HG02763 (cell line): ENCODE measurements at regions not wholly inside any gene's neighbourhood (a gene's known extent, or its start where the extent isn't known, plus 50 kb on each side); places are given as distances from the start of the nearest gene placed in this dataset.
"Not testable (repeated sequence)": the region's sequence is repeated elsewhere in the genome, so short reads cannot be mapped to it uniquely, and the experiment has no call there.

Experiments
- ATAC-seq: cut with Tn5 transposase; IDR thresholded peaks from one replicate; pipeline ENCODE4 v1.9.1; 2021; ENCODE audit warnings: mild to moderate bottlenecking, moderate library complexity; ENCODE audit not compliant: unreplicated experiment

DNA sequence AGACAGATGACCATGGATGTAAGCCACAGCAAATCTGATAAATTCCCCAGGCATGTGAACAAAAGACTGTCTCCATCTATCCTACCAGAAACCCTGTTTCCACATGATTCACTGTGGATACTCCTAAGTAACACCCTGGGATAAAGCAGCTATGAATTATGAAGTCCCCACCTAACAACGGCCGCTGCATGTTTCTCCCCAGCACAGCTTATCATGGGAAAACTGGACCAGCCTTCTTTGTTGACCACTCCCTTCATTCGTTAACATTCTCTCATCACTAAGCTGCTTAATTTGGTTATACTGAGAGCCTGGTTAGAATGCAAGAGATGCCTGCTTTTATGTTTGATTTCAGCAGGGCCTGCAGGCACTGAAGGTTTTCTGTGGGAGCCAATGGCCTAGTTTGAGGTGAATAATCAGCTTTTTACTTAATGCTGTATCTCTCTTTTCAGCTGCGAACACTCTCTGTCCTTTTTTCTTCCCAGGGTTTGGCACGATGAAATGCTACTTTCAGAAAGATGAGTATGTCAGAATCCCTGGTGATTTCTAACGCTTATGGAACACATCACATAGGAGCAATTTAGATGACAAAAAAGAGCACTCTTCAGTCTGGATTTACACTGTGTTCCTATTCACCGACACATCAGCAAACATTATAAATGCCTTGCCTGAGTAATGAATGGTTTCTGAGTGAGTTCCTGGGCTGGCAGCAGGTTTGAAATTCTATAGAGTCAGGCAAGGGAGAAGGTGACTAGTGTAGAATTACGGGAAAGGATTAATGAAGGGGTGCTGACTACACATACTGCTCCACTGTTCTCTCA lies 318.4 kb upstream of the ZNF608 start:
- no peak for ATAC-seq

DNA sequence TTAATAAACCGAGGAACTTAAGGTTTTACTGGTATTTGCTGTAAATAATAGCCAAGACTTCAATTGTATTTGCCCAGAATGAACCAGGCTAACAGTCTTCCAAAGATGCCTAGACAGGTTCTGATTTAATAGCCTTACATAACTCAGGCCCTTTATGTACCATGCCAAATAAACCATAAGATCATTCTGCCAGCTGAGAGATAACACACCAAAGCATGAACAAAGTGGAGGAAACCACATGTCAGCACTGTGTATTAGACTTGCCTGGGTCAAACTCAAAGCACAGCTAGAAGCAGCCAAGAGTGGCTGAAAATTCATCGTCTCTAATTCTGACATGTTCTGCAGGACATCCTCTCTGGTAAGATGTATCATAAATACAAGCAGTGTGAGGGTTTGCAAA lies 319.3 kb upstream of the ZNF608 start:
- ATAC-seq: no peak

DNA sequence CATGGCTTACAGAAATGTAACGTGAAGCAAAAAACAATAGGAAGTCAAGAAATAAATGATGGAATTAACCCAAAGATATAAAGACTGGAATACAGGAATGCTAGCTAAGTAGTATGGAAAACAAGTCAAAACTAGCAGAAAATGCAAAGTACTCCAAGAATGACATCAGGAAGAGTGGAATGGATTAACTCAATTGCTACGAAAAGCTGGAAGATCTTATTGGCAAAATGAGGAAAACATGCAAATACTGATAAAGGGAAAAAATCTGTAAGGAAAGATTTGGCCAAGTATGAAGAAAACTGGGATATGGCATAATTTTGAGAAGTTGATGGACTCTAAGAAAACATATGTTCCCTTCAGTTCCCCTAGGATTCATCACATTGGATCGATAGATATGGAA lies 324.5 kb upstream of the ZNF608 start:
- no peak for ATAC-seq

DNA sequence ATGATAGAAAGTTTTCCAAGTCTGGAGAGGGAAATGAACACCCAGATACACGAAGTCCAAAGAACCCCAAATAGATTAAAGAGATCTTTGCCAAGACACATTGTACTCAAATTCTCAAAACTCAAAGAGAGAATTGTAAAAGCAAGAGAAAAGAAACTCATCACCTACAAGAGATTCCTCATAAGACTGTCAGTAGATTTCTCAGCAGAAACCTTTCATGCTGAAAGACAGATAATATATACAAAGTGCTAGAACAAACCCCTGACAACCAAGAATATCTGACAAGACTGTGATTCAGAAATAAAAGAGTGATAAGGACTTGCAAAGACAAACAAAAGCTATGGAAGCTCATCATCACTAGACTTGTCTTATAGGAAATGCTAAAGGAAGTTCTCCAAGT lies 326.7 kb upstream of the ZNF608 start:
- ATAC-seq: no peak

DNA sequence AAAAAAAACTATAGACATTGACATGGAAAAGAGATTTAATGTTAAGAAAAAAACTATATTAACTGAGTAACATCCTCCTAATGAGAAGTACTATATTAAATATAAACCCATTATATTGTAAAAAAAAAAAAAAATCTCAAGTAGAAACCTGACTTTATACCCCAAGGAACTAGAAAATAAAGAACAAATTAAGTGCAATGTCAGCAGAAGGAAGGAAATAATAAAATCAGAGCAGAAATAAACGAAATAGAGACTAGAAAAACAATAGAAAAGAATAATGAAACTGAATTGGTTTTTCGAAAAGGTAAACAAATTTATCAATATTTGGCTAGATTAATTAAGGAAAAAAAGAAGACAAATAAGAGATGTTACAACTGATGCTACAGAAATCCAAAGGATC lies 329.1 kb upstream of the ZNF608 start:
- ATAC-seq: no peak

DNA sequence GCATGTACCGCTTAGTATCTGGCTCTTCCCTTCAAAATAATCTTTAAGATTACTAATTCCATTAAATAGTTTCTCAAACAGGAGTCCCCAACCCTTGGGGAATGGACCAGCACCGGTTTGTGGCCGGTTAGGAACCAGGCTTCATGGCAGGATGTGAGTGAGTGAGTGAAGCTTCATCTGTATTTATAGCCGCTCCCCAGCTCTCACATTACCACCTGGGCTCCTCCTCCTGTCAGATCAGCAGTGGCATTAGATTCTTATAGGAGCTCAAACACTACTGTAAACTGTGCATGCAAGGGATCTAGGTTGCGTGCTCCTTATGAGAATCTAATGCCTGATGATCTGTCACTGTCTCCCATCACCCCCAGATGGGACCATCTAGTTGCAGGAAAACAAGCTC lies 332.6 kb upstream of the ZNF608 start:
- ATAC-seq: not testable (repeated sequence)

DNA sequence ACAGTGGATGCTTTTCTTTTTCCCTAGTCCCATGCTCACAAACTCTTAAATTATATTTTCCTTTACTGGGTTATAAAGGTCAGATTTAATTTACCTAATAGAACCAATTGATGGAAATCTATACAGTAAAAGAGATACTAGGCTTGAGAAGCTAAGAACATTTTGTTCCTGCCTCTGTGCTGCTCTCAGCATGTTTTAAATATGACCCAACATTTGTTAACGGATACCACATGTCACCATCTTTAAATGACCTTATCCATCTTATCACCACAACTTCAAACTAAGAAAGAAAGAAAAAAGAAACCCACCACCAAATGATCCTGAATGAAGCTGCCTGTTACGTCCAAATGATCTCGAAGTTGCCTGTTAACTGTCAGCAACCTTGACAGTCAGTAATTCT lies 334.7 kb upstream of the ZNF608 start:
- no peak for ATAC-seq

DNA sequence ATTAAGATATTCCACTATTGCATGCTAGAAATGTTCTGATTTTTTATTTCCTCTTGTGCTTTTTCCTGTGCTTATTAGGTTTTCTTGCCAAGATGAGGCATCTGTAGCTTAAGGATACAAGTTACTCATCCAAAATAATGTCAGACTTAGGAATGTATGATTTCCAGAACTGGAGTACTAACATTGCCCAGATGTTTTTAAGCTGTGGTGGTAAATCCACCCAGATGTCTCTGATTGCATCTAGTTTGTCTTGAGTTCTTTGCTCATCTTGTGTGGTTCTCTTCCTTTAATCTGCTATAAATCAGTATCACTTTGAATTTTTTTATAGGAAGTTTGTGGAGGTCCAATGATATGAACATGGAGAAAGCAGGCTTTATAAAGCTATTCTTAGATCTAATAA lies 337.5 kb upstream of the ZNF608 start:
- no peak for ATAC-seq

DNA sequence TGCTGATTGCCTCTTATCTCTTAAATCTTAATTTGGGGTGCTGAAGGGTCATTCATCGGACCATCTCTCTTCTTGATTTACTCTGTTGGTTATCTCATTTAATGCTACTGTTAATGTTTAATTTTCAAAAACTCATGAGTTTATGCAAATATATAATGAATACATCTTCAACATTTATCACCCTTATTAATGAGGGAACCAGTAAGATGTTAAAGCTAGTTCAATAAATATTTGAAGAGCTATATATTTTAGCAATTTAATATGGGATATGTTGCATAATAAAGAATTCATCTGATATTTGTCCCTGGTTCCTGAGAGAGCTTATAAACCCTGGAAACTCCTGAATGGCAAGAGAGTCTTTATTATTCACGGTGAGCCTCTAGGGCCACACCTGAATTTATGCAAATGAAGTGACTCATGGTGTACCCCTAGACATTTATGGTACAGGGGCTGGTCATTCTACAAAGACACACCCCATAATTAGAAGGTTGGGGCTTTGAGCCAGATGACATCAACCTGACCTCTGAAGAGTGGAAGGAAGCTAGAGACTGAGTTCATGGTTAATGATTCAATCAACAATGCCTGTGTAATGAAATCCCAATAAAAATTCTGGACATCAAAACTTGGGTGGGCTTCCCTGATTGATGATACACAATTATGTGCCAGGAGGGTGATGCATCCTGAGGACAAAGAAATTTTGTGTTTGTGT lies 339.5 kb upstream of the ZNF608 start:
- ATAC-seq: no peak

DNA sequence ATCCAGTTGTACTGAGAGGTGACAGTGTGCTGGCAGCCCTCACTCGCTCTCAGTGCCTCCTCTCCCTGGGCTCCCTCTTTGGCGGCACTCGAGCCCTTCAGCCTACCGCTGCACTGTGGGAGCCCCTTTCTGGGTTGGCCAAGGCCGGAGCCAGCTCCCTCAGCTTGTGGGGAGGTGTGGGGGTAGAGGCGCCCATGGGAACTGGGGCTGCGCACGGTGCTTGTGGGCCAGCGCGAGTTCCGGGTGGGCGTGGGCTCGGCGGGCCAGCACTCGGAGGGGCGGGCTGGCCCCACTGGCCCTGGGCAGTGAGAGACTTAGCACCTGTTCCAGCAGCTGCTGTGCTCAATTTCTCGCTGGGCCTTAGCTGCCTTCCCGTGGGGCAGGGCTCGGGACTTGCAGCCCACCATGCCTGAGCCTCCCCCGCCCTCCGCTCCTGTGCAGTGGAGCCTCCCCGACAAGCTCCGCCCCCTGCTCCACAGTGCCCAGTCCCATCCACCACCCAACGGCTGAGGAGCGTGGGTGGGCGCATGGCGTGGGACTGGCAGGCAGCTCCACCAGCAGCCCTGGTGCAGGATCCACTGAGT lies 342.2 kb upstream of the ZNF608 start:
- ATAC-seq: no peak

DNA sequence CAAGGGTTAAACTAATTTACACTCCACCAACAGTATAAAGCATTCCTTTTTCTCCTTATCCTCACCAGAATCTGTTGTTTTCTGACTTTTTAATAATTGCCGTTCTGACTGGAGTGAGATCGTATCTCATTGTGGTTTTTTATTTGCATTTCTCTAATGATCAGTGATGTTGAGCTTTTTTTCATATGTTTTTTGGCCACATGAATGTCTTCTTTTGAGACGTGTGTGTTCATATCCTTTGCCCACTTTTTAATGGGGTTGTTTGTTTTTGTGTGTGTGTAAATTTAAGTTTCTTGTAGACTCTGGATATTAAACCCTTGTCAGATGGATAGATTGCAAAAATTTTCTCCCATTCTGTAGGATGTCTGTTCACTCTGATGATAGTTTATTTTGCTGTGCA lies 345.7 kb upstream of the ZNF608 start:
- not testable (repeated sequence) for ATAC-seq

DNA sequence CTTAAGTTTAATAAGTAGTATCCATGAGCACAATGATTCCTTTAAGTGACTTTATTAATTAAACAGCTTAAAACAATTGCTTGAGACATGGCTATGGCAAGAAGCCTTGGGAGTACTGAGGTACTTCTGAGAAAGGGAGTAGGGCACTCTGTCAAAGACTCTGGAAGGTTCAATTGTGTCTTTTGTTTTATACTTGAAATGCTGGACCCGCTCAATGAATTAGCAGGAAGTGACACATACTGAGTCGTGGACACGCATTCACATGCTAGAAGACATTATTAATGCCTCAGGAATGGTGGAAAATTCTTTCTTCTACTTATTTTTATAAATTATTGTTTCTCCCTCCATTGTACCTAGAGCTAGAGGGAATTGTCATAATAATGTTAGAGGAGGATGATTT lies 347.3 kb upstream of the ZNF608 start:
- no peak for ATAC-seq

DNA sequence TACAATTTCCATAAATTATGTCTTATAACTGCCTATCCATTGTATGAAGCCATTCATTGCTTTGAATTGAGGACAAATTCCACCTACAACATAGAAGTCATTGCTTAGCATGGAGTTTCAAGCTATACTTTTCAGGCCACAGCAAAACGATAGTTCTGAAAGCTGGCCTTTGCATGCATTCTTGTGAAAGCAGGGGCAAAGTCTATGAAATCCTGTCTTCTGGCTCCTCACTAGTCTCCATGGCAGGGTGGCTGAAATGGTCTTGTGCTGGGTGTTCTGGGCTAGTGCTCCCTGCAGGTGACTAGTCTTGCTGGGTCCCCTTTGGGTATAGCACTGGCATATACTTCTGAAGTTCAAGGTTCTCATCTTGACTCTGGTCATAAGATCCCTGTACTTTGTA lies 353.9 kb upstream of the ZNF608 start:
- ATAC-seq: no peak

DNA sequence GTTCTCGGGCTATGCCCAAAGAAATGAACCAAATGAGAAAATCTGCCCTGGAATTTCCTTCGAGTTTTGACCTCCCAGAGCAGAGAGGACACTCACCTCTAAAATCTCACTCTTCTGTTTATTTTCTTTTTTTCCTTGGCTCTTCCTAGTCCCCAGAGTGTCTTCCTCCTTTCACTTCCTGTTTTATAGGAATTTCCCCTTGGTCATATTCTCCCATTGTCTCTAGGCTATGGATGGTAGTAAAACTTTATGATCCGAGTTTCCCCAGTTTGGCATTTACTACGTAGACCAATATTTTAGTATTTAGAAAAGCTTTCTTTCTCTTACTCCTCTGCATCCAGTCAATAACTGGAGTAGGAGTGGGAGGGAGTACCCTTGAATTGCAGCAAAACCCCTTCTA lies 354.5 kb upstream of the ZNF608 start:
- ATAC-seq: no peak

DNA sequence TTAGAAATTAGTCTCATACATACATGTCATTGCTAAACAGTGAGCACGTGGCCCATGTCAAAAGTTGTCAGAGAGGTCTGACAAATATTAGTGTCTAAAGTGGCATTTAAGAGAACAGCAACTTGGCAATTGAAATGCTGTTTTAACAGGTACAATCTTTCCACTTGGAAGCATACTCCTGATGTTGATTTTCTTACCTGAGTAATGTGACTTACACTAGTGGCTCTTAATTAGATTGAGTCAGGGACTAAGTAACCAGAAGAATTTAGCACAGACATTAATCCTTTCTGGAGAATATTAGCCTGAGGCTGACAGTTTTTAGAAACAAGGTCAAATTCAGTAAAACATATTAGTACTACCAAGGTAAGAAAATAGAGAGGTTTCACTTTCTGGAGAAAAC lies 357.0 kb upstream of the ZNF608 start:
- no peak for ATAC-seq

DNA sequence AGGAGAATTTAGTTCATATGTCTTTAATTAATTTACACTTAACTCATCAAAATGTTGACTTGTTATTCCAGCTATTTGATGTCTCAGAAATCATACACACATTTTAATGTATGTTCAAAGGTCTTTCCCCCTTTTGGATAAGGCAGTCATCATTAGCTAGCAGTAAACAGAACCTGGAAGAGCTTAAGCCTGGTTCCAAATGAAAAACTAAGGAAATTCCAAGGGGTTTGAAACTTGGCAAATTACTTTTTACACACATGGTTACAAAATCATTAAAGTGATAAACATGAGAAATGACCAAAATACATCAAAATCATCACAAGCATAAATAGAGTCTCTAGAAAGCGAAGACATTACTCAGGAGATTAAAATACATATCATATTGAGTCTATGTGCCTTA lies 359.8 kb upstream of the ZNF608 start:
- ATAC-seq: no peak

DNA sequence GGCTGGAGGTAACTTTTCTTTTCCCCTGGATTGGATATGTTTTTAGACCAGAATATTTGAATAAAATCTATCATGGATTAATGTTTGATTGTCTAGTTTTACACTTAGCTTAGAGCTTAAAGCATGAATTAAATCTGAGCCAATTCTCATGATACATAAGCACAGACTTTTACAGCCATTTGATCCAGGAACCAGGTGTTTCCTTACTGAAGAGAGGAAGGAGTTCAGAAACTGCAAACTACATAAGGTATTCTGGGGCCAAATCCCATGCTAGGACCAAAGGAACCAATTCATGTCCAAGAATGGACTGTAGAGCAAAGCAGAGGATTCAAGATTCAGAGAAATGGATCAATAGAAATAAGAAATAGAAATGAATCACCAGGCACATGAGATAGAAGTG lies 360.4 kb upstream of the ZNF608 start:
- ATAC-seq: no peak

DNA sequence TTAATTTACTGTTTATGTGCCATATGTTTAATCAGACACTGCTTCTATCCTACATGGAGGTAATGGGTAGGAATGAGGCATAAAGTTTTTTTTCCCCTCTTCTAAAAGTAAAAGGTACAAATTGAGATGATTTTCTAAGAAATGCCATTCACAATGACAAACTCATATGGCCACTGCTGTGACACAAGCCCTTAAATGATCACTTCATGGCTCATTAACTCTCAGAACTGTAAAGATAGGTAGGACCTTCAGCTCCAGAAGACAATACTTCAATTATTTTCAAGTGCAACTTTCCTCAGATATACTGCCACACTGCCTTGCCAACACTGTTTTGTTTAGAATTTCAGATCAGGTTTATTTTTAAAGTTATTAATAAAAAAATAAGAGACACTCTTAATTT lies 362.9 kb upstream of the ZNF608 start:
- no peak for ATAC-seq

DNA sequence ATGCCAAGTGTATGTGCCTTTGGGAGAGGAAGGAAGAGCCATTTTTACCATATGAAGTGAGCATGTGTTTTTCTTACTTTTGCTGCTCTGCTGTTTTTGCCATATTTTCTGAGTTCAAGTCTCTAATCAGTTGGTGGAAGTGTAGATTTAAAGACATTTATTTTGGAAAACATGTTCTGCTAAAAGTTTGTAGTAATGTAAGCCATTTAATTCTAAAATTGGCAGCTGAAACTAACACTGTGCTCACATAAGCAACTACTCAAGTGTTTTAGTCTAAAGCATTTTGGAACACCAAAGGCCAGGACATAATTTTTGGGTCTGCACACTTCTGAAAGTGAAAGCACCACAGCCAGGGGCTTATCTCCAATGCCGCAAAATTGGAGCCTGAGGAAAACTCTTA lies 363.4 kb upstream of the ZNF608 start:
- no peak for ATAC-seq

DNA sequence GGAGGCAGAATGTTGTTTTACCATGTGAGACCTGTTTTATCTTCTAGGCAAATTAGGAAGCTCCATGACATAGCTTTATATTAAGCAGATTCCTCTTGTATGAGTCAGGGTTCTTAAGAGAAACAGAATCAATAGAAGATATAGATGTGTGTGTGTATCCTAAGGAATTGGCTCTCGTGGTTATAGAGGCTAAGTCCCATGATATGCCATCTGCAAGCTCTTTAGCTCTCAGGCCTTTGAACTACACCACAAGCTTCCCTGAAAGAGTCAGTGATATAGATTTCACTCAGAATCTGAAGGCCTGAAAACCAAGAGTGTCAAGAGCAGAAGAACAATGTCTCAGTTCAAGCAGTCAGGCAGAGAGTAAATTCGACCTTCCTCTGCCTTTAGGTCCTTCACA lies 365.8 kb upstream of the ZNF608 start:
- no peak for ATAC-seq

DNA sequence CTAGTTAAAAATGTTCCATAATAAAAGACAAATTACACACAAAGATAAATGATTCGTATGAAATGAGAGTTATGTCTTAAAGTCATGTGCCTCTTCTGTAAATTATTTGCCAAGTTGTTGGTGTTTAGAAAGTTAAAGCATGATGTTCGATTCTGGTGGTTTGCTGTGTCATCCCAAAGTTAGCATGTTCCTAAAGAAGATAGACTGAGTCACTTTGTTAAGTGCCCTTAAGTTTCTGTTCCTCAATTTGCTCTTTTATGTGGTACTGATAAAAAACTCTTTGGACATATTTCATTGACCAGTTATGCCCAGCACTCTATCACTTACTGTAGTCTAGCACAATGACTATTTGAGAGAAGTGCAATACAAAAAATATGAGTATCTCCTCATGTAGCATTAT lies 366.9 kb upstream of the ZNF608 start:
- no peak for ATAC-seq

DNA sequence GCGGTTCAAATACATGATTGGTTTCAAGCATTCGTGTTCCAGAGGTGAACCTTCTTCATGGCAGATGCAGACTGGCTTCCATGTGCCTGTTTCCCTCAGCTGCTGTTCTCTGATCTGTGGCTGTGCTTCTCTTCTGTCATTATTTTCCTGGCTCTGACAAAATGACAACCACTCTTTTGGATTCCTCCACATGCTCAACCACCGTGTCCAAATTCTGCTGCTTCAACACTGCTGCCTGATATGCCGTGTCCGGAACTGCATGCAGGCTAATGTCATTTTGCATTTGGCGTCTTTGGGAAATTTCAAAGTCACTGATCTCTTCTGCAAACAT lies 368.7 kb upstream of the ZNF608 start:
- no peak for ATAC-seq
